IMR-90 (cell line): ENCODE measurements at regions not wholly inside any gene's neighbourhood (a gene's known extent, or its start where the extent isn't known, plus 50 kb on each side); places are given as distances from the start of the nearest gene placed in this dataset.

Source experiments
- CEBPB ChIP-seq: IDR thresholded peaks from 2 replicates; pipeline ENCODE4 v1.6.1; 2012; ENCODE audit warnings: low read depth, low read length, improper control_type of control experiment
- RAD21 ChIP-seq: IDR thresholded peaks from 2 replicates; pipeline ENCODE4 v1.6.1; 2012; ENCODE audit warnings: low read length, improper control_type of control experiment
- TF ChIP-seq, protein P1 (sequence below): conservative IDR thresholded peaks from 2 replicates; pipeline ENCODE4 v1.5.1; 2012; ENCODE audit warnings: mild to moderate bottlenecking, low read depth, low read length, improper control_type of control experiment
- TF ChIP-seq, protein P2 (sequence below): fragments of 150-350 bp; IDR thresholded peaks from 2 replicates; pipeline ENCODE4 v1.6.1; 2016; ENCODE audit warnings: low read depth, mild to moderate bottlenecking, low read length, moderate library complexity, borderline replicate concordance

DNA sequence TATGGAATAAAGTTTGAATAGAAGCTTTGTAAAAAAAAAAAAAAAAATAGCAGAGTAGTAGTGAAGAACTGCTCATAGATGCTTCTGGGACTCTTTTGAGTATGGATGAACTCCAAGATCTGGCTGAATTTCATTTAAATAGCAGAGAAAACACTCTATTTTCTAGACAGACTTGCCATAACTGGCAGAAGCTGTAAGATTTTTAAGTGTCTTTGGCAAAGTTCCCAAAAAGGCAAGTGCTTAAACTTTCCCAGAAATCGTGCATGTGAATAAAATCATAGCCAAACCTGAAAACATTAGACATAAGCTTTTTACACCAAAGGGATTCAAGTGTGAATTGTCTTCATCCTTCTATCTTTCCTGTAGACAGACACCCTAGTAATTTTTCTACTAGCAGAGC, 110.3 kb upstream of the MITF start:
- TF ChIP-seq, protein P1, sequence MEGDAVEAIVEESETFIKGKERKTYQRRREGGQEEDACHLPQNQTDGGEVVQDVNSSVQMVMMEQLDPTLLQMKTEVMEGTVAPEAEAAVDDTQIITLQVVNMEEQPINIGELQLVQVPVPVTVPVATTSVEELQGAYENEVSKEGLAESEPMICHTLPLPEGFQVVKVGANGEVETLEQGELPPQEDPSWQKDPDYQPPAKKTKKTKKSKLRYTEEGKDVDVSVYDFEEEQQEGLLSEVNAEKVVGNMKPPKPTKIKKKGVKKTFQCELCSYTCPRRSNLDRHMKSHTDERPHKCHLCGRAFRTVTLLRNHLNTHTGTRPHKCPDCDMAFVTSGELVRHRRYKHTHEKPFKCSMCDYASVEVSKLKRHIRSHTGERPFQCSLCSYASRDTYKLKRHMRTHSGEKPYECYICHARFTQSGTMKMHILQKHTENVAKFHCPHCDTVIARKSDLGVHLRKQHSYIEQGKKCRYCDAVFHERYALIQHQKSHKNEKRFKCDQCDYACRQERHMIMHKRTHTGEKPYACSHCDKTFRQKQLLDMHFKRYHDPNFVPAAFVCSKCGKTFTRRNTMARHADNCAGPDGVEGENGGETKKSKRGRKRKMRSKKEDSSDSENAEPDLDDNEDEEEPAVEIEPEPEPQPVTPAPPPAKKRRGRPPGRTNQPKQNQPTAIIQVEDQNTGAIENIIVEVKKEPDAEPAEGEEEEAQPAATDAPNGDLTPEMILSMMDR = no peak
- TF ChIP-seq, protein P2, sequence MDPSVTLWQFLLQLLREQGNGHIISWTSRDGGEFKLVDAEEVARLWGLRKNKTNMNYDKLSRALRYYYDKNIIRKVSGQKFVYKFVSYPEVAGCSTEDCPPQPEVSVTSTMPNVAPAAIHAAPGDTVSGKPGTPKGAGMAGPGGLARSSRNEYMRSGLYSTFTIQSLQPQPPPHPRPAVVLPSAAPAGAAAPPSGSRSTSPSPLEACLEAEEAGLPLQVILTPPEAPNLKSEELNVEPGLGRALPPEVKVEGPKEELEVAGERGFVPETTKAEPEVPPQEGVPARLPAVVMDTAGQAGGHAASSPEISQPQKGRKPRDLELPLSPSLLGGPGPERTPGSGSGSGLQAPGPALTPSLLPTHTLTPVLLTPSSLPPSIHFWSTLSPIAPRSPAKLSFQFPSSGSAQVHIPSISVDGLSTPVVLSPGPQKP = no peak
- TF ChIP-seq RAD21 (no peak), CEBPB (no peak)
